ENCODE measurements at regions not wholly inside any gene's neighbourhood (a gene's known extent, or its start where the extent isn't known, plus 50 kb on each side); places are given as distances from the start of the nearest gene placed in this dataset.

- DNase-seq, result no peak
Observed at GRCh38 chr10:128693493-128694131, 567.4 kb upstream of the MKI67 start.

DNA sequence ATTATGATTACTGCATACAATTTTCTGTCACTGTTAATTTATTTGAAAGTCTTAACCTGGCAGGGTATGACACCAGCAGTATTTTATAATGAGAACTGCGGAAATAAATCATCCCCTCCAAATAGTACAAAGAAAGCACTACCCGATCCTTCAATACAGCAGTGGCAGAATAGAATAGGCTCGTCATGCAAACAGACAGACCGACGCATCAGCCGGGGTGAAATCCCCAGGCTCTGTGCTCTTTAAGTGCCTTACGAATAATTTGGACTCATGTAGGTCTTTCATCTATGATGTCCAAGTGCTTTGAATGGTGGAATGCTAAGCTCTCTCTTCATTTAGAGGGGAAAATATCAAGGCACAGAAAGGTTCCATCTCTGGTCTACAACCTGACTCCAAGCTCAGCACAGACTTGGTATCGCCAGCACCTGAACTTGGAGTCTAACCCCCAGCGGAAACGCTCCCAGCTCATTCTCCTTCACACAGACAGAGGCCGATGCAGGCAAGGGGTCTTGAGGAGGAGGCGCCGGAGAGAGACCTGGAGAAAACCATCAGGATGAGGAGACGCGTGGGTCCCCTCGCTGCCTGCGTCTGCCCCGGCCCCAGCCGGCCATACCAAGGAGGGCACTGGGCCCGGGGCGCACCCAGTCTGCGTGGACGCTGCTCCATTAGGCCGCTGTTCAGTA is 568.1 kb upstream of the MKI67 start:
- no peak for DNase-seq

- DNase-seq, result no peak
Observed at GRCh38 chr10:128694851-128695725, 568.9 kb upstream of the MKI67 start.

DNA sequence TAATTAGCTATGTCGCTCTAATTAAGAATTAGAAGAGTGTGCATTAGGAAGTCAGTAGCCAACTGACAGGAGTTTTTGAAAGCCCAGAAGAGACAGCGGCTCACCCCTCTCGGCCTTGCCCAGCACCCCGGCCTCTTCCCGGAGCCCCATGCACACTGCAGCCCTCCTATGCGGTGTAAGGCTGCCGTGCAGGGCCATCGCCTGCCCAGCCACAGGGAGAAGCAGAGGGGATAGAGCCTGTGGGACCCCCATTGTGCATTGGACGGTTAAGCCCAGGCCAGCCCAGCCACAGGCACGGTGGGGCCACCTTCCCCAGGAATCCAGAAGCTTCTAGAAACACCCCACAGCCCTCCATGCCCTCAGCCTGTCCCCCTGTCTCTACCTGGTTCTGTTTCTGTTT is 569.7 kb upstream of the MKI67 start:
- DNase-seq, result no peak

DNA sequence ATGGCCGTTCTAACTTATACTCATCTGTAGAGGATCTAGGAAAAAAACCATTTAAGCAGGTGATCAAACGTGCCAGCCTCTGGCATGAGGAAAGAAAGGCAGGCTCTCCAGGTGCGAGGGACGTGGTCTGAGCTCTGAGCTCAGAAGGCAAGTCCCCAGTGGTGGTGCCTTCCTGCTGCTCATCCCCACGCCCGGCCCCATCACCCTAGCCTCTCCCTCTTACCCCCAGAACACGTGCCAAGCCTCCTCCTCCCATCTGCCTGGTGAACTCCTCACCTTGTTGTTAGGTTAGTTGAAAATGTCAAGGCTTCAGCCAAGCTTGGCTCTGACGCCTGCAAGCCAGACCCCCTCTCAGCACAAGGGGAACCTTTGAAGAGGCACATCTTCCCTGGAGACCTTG is 571.2 kb upstream of the MKI67 start:
- DNase-seq, result no peak

GRCh38 chr10:128701381-128701780 is 575.2 kb upstream of the MKI67 start:
- DNase-seq, result no peak

DNA sequence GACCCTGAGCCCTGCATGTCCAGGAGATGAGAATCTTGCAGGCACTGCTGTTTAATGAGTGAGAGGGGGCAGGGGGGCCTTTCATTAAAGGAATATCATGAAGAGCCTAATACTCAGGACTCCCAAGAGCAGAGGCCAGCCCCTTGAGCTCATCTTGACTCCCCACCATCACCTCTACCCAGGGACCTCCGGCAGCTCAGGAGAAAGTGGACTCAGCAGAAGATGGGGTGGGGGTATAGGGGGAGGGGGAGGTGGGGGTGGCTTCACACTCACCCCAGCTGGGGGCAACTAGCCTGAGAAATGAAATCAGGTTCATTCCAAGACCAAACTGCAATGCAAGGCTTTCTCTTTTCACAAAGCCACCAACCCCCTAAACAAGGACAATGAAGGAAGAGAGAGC is 575.6 kb upstream of the MKI67 start:
- no peak for DNase-seq

- DNase-seq, result no peak
Observed at GRCh38 chr10:128704716-128705115, 578.5 kb upstream of the MKI67 start.

GRCh38 chr10:128708182-128708581 is 582.0 kb upstream of the MKI67 start:
- no peak for DNase-seq

- no peak for DNase-seq
Observed at GRCh38 chr10:128709686-128710085, 583.5 kb upstream of the MKI67 start.

DNA sequence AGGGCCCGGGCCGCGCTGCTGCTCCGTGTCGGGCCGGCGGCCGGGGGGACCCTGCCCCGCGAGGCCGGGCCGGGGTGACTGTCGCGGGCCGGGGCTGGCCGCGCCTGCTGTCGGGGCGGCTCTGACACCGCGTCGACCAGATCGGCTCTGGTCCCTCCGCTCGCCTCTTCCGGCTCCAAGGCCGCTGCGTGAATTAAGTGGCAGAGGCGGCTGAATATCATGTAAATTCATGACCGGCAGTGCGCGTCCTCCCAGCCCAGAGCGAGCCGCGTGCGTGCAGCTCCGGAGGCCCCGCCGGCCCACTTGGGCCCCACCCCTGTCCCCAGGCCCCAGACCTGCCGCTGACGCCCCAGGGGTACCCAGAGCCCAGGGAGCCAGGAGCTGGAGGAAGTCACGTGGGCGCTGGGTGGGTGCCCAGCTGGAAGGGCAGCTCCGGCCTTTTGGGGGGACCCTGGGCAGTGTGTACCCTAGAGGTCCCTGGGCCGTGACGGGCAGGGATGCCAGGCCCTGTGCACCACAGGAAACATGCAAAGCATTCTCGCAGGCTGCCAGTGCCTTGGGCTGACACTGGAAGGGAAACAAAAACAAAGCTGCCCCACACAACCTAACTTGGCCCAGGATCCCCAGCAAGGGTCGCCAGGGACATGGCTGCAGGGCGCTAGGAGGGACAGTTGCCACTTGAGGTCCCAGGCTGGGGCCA is 584.0 kb upstream of the MKI67 start:
- DNase-seq, result no peak

- no peak for DNase-seq
Observed at GRCh38 chr10:128710798-128711183, 584.6 kb upstream of the MKI67 start.

DNA sequence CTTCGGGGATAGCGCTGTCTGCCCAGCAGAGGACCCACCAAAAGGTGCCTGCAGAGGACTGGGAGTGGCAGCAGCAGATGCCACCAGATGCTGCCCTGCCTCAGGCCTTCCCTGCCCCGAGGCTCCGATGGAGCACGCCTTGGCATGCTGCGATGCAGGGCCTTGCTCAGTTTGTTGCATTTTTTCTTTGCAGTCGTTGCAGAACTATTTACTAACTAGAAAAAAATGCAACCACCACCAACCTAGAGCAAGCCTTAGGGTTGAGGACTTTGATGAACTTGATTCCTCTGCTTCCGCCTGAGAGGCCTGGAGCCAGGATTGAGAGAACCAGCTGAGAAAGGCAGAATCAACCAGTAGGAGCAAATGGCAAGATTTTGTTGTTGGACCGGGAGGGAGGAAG is 585.6 kb upstream of the MKI67 start:
- DNase-seq, result no peak

DNA sequence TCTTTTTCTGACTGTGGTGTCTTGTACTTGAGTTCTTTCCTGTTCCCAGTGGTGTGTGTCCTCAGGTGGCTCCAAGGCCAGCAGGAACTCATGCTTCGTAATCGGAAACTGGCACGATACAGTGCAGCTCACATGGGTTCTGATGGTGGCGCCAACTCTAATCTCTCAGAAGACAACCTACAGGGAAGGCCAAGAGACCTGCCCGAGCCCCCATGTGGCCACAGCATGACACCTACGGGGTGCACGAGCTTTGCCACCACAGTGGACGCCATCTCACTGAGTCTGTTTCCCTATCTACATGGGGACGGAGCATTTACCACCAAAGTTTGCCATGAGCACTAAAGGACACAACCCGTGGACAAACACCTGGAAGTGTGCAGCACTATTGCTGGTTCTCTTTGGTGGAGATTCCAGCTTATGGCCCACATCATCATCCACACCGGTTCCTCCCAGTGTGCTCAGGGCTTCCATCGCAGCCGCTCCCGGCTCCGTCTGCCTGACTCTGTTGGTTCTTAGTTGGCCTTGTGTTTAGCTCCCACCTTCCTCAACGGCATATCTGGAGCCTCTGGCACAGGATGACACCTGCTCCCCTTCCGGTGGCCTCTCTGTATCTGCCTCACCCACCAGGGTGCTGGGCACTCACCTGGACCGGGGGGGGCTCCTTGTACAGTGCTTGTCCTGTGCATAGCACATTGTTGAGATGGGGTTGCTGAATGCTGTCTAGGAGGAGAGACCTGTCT is 586.6 kb upstream of the MKI67 start:
- DNase-seq, result no peak

GRCh38 chr10:128713471-128713870 is 587.2 kb upstream of the MKI67 start:
- DNase-seq, result no peak

DNA sequence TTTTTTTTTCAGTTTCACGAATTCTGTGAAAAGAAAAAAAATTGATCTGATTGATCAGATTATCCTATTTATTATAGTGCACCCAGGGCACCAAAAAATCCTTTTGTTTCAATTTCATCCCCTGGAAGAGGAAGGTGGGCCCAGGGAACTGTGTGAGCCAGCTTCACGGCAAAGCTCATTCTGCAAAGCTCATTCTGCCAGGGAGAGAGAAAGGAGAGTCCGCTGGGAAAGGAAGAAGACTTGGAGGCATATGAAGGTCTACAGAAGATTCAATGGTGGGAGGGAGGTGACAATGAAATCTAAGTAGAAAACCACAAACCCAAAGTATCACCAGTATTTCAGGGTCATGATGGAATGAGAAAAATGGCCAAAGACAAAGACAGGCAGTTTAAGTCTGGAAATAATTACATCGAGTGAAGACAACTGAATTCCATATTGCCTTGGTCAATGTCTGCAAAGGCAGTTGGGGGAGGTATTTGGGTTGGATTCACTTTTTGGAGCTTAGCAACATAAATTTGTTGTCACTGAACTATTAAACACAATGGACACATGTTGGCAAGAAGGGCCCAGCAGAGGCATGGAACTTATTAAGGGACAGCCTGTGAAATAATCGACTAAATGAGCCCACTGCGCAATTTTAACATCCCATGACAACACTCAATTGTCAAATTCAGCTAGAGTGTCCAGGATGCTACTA is 587.8 kb upstream of the MKI67 start:
- no peak for DNase-seq

- DNase-seq, result no peak
Observed at GRCh38 chr10:128714644-128715415, 588.6 kb upstream of the MKI67 start.

DNA sequence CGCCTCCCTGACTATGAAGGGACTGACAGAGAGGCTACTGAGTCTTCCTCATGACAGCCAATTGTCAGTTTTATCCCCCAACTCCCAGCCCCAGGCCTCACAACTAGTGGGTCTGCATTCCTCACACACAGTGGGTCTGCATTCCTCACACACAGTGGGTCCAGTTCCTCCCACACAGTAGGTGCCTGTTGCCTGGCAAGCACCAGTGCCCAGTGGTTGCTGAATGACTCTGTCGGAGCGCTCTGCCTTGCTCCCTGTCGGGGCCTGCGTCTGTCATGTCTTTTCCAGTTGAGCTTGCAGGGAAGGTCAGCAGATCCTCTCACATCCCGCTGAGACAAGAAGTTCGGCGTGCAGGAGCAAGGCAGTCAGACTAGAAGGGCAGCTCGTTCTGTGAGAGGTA is 590.0 kb upstream of the MKI67 start:
- no peak for DNase-seq

GRCh38 chr10:128721963-128722445 is 595.8 kb upstream of the MKI67 start:
- no peak for DNase-seq

- no peak for DNase-seq
Observed at GRCh38 chr10:128722947-128723346, 596.7 kb upstream of the MKI67 start.

GRCh38 chr10:128723631-128724205 is 597.5 kb upstream of the MKI67 start:
- DNase-seq, result no peak
